ENCODE measurements at regions not wholly inside any gene's neighbourhood (a gene's known extent, or its start where the extent isn't known, plus 50 kb on each side); places are given as distances from the start of the nearest gene placed in this dataset.

DNA sequence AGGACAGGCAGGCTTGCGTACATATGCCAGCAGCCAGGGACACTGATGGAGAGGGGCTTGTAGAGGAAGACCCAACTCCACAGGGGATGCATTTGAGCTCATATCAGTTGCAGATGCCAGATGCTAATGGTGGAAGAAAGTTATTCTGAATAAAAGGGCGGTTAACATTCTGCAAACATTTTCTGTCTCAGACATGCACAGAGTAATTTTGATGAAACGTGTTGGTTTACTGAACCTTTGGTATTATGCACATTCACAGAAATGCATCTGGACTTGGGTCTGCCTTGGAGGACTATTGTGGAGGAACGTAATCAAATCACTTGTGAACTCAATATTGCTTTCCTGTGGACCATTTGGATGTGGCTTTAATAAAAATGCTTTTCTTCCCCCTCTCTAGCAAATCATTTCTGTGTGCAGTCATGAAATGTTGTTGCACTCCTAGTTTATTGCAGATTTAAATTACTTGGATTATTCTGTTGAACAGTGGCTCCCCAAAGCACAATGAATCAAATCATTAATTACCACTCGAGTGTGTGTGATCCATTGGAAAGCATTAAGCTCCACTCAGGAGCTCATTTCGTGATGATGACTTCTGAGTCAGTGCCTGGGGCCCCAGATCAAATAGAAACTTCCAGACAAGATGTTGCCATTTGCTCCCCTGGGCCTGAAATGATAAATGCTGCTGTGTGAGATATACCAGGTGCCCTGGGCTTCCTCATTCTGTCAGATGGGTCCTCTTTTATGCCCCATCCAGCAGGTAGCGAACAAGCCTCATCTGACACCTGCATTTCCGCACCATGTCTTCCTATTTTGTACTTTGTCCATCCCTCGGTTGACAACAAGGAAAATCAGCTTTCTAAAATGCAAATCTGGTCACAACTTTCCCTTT is 697.0 kb upstream of the HS6ST1 start (continued):
- TF ChIP-seq, protein P1, sequence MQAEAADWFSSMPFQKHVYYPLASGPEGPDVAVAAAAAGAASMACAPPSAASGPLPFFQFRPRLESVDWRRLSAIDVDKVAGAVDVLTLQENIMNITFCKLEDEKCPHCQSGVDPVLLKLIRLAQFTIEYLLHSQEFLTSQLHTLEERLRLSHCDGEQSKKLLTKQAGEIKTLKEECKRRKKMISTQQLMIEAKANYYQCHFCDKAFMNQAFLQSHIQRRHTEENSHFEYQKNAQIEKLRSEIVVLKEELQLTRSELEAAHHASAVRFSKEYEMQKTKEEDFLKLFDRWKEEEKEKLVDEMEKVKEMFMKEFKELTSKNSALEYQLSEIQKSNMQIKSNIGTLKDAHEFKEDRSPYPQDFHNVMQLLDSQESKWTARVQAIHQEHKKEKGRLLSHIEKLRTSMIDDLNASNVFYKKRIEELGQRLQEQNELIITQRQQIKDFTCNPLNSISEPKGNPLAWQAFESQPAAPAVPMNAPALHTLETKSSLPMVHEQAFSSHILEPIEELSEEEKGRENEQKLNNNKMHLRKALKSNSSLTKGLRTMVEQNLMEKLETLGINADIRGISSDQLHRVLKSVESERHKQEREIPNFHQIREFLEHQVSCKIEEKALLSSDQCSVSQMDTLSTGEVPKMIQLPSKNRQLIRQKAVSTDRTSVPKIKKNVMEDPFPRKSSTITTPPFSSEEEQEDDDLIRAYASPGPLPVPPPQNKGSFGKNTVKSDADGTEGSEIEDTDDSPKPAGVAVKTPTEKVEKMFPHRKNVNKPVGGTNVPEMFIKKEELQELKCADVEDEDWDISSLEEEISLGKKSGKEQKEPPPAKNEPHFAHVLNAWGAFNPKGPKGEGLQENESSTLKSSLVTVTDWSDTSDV (CRISPR knock-in tag; IDR thresholded peaks at IDR 0.05) = no peak
- no peak for TF ChIP-seq ZNF629 (CRISPR knock-in tag; conservative IDR thresholded peaks at IDR 0.05)
- TF ChIP-seq PHF5A (CRISPR knock-in tag; IDR thresholded peaks at IDR 0.05; ENCODE audit: low read depth, unreplicated experiment) = no peak
- TF ChIP-seq GLI4 (CRISPR knock-in tag; IDR thresholded peaks at IDR 0.05; ENCODE audit: borderline replicate concordance) = no peak
- TF ChIP-seq, protein P2, sequence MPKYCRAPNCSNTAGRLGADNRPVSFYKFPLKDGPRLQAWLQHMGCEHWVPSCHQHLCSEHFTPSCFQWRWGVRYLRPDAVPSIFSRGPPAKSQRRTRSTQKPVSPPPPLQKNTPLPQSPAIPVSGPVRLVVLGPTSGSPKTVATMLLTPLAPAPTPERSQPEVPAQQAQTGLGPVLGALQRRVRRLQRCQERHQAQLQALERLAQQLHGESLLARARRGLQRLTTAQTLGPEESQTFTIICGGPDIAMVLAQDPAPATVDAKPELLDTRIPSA (CRISPR knock-in tag; IDR thresholded peaks at IDR 0.05; ENCODE audit: borderline replicate concordance) = no peak
- TF ChIP-seq MTERF4 (CRISPR knock-in tag; IDR thresholded peaks at IDR 0.05) = no peak

GRCh38 chr2:129016972-129017371 is 698.3 kb upstream of the HS6ST1 start:
- Histone ChIP-seq H3K79me2 (ENCODE audit: insufficient read depth, low read length) (no peaks in the 10 kb centered on the region), H3K27me3 (ENCODE audit: control insufficient read depth in 1 of 2, insufficient read depth in 2 of 2, low read length in 2 of 2) (peaks cover 1 to 9% of the 10 kb centered on the region in 2 experiments; a peak in 2 of 5 replicates), H3K4me1 (ENCODE audit: insufficient read depth, low read length) (no peaks in the 10 kb centered on the region), H3K36me3 (replicated peaks in 1 of 2; ENCODE audit: control insufficient read depth in 1 of 2, insufficient read depth in 2 of 2, low read length in 2 of 2) (no peaks in the 10 kb centered on the region), H3K4me2 (ENCODE audit: low read depth, low read length) (no peak overlapping the region), H3K4me3 (replicated peaks in 1 of 3; ENCODE audit: insufficient read depth in 1 of 3, low read depth in 2 of 3, low read length in 3 of 3) (no peak overlapping the region), H3K9me3 (ENCODE audit: low read length) (no peaks in the 10 kb centered on the region), H4K20me1 (ENCODE audit: insufficient read depth, low read length) (no peaks in the 10 kb centered on the region), H3K27ac (ENCODE audit: extremely low read length, insufficient read depth, low read length) (no peak overlapping the region), H2AFZ (ENCODE audit: low read length) (no peak overlapping the region), H3K9ac (ENCODE audit: insufficient read depth, low read depth, low read length) (no peak overlapping the region)
- DNase-seq (ENCODE audit: low spot score) (no peak), ATAC-seq (no peak), FAIRE-seq (no peak)
- CTCF ChIA-PET (ENCODE audit: low intra/inter-chr PET ratio, low total read pairs) = no interaction called here
- in situ Hi-C loops (cut with HindIII; ENCODE audit: extremely low pct_ligation_motif_present, low pct_unique_long_range_greater_than_20kb) (no loop called here), intact Hi-C loops (cut with micrococcal nuclease; ENCODE audit: unreplicated experiment) (no loop called here)
- 54% methylated on average over 4 of the region's 4 CpGs for WGBS (ENCODE audit: low lambda C conversion rate)
- POLR2A ChIA-PET = no interaction called here
- no TSS peak for BruUV-seq (replicated peaks)
- TF ChIP-seq RBM22 (optimal IDR thresholded peaks at IDR 0.05; ENCODE audit: low read length) (no peak), RBAK (CRISPR knock-in tag; IDR thresholded peaks at IDR 0.05) (no peak), TFDP2 (CRISPR knock-in tag; IDR thresholded peaks at IDR 0.05) (no peak), IRF1 (CRISPR knock-in tag; IDR thresholded peaks at IDR 0.05; ENCODE audit: low read depth) (no peak)
- TF ChIP-seq, protein P3, sequence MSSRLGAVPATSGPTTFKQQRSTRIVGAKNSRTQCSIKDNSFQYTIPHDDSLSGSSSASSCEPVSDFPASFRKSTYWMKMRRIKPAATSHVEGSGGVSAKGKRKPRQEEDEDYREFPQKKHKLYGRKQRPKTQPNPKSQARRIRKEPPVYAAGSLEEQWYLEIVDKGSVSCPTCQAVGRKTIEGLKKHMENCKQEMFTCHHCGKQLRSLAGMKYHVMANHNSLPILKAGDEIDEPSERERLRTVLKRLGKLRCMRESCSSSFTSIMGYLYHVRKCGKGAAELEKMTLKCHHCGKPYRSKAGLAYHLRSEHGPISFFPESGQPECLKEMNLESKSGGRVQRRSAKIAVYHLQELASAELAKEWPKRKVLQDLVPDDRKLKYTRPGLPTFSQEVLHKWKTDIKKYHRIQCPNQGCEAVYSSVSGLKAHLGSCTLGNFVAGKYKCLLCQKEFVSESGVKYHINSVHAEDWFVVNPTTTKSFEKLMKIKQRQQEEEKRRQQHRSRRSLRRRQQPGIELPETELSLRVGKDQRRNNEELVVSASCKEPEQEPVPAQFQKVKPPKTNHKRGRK (CRISPR knock-in tag; IDR thresholded peaks at IDR 0.05) = no peak
